Right atrium auricular region (tissue), 2 donors: ENCODE measurements at regions not wholly inside any gene's neighbourhood (a gene's known extent, or its start where the extent isn't known, plus 50 kb on each side); places are given as distances from the start of the nearest gene placed in this dataset.

Experiments
- DNase-seq: peaks from one replicate; pipeline ENCODE4 v3.0.0-alpha.2; 2019; ENCODE audit warnings: low spot score
- H3K27ac ChIP-seq, 2 donors: fragments of 200-600 bp; sonication (generic); 1 replicate in 1 of 2; 2 replicates in 1 of 2; pipeline ENCODE4 v1.5.1; 2016 to 2019
- H3K27me3 ChIP-seq, 2 donors: fragments of 200-600 bp; sonication (generic); one replicate each; pipeline versions ENCODE4 v1.5.1 to v1.6.0; 2017 to 2019
- H3K36me3 ChIP-seq: fragments of 200-600 bp; sonication (generic); one replicate; pipeline ENCODE4 v1.5.1; 2016
- H3K4me1 ChIP-seq, 2 donors: fragments of 200-600 bp; sonication (generic); one replicate each; pipeline versions ENCODE4 v1.5.1 to v1.6.0; 2017 to 2019
- H3K4me3 ChIP-seq, 2 donors: fragments of 200-600 bp; sonication (generic); 1 replicate in 1 of 2; 2 replicates in 1 of 2; pipeline ENCODE4 v1.5.1; 2017 to 2019; ENCODE audit warnings: mild to moderate bottlenecking in 1 of 2, moderate library complexity in 1 of 2
- H3K9me3 ChIP-seq, 2 donors: fragments of 200-600 bp; sonication (generic); one replicate each; pipeline ENCODE4 v1.5.1; 2019
- CTCF ChIP-seq, 2 donors: fragments of 200-600 bp; sonication (generic); IDR thresholded peaks; one replicate each; pipeline ENCODE4 v1.5.1; 2019; ENCODE audit warnings: antibody characterized with exemption in 2 of 2

GRCh38 chr17:69717819-69718218 is 303.3 kb downstream of the MAP2K6 start:
- no peak overlapping the region for H3K27ac ChIP-seq
- no peaks in the 10 kb centered on the region for H3K36me3 ChIP-seq
- no peak for DNase-seq
- H3K9me3 ChIP-seq = no peaks in the 10 kb centered on the region
- H3K4me1 ChIP-seq = no peaks in the 10 kb centered on the region
- H3K4me3 ChIP-seq = no peak overlapping the region
- H3K27me3 ChIP-seq = no peaks in the 10 kb centered on the region
- TF ChIP-seq CTCF (IDR thresholded peaks at IDR 0.05) = no peak

- H3K27ac ChIP-seq = no peak overlapping the region
- no peak for DNase-seq
- no peaks in the 10 kb centered on the region for H3K9me3 ChIP-seq
- no peaks in the 10 kb centered on the region for H3K4me1 ChIP-seq
- H3K4me3 ChIP-seq = no peak overlapping the region
- no peaks in the 10 kb centered on the region for H3K27me3 ChIP-seq
- TF ChIP-seq CTCF (IDR thresholded peaks at IDR 0.05) = no peak
- H3K36me3 ChIP-seq = no peaks in the 10 kb centered on the region
These were observed 305.1 kb downstream of the MAP2K6 start for GRCh38 chr17:69719474-69720048.

- Histone ChIP-seq H3K36me3 (no peaks in the 10 kb centered on the region), H3K9me3 (no peaks in the 10 kb centered on the region), H3K27ac (no peak overlapping the region), H3K4me1 (no peaks in the 10 kb centered on the region), H3K27me3 (no peaks in the 10 kb centered on the region), H3K4me3 (no peak overlapping the region)
- no peak for TF ChIP-seq CTCF (IDR thresholded peaks at IDR 0.05)
- DNase-seq = no peak
These were observed 308.0 kb downstream of the MAP2K6 start for GRCh38 chr17:69722518-69722917.

GRCh38 chr17:69723316-69723715 is 308.8 kb downstream of the MAP2K6 start:
- H3K9me3 ChIP-seq = no peaks in the 10 kb centered on the region
- H3K27ac ChIP-seq = no peak overlapping the region
- TF ChIP-seq CTCF (IDR thresholded peaks at IDR 0.05) = no peak
- no peaks in the 10 kb centered on the region for H3K27me3 ChIP-seq
- H3K4me1 ChIP-seq = peaks cover 0 to 1% of the 10 kb centered on the region in 2 donors
- no peak for DNase-seq
- no peak overlapping the region for H3K4me3 ChIP-seq
- no peaks in the 10 kb centered on the region for H3K36me3 ChIP-seq

GRCh38 chr17:69723741-69724140 is 309.2 kb downstream of the MAP2K6 start:
- TF ChIP-seq CTCF (IDR thresholded peaks at IDR 0.05) = no peak
- Histone ChIP-seq H3K27me3 (no peaks in the 10 kb centered on the region), H3K4me3 (no peak overlapping the region), H3K36me3 (no peaks in the 10 kb centered on the region), H3K9me3 (no peaks in the 10 kb centered on the region), H3K4me1 (peaks cover 0 to 6% of the 10 kb centered on the region in 2 donors), H3K27ac (no peak overlapping the region)
- no peak for DNase-seq

- Histone ChIP-seq H3K4me3 (no peak overlapping the region), H3K27me3 (no peaks in the 10 kb centered on the region), H3K9me3 (no peaks in the 10 kb centered on the region), H3K4me1 (peaks cover 0 to 6% of the 10 kb centered on the region in 2 donors), H3K27ac (no peak overlapping the region), H3K36me3 (no peaks in the 10 kb centered on the region)
- DNase-seq = no peak
- no peak for TF ChIP-seq CTCF (IDR thresholded peaks at IDR 0.05)
These were observed 309.7 kb downstream of the MAP2K6 start for GRCh38 chr17:69724238-69724637.
